Neural cell (in vitro differentiated cells): ENCODE measurements at regions not wholly inside any gene's neighbourhood (a gene's known extent, or its start where the extent isn't known, plus 50 kb on each side); places are given as distances from the start of the nearest gene placed in this dataset.

ENCODE experiments used
- CTCF ChIP-seq: fragments of 450-650 bp; IDR thresholded peaks from 2 replicates; pipeline ENCODE4 v1.5.1; 2014; ENCODE audit warnings: antibody characterized with exemption, mild to moderate bottlenecking, moderate library complexity; ENCODE audit not compliant: poor library complexity, severe bottlenecking
- EP300 ChIP-seq: fragments of 450-650 bp; conservative IDR thresholded peaks from 2 replicates; pipeline ENCODE4 v1.6.1; 2014; ENCODE audit warnings: antibody characterized with exemption, mild to moderate bottlenecking, moderate library complexity; ENCODE audit not compliant: poor library complexity, severe bottlenecking
- POLR2AphosphoS5 ChIP-seq: IDR thresholded peaks from 2 replicates; pipeline ENCODE4 v1.6.1; 2012
- RAD21 ChIP-seq: fragments of 450-650 bp; conservative IDR thresholded peaks from 2 replicates; pipeline ENCODE4 v1.6.1; 2014; ENCODE audit warnings: antibody characterized with exemption, mild to moderate bottlenecking, moderate library complexity
- REST ChIP-seq: IDR thresholded peaks from 2 replicates; pipeline ENCODE4 v1.6.1; 2012; ENCODE audit warnings: borderline replicate concordance
- SMC3 ChIP-seq: fragments of 450-650 bp; conservative IDR thresholded peaks from 2 replicates; pipeline ENCODE4 v1.6.1; 2014; ENCODE audit warnings: antibody characterized with exemption, mild to moderate bottlenecking, moderate library complexity; ENCODE audit not compliant: poor library complexity

- no peak for TF ChIP-seq CTCF
- no peak for TF ChIP-seq REST
- no peak for TF ChIP-seq POLR2AphosphoS5
- TF ChIP-seq SMC3 = no peak
- no peak for TF ChIP-seq EP300
- TF ChIP-seq RAD21 = no peak
Measured at GRCh38 chr4:162408309-162408708, 244.5 kb upstream of the FSTL5 start.
